ENCODE measurements at regions not wholly inside any gene's neighbourhood (a gene's known extent, or its start where the extent isn't known, plus 50 kb on each side); places are given as distances from the start of the nearest gene placed in this dataset.

DNA sequence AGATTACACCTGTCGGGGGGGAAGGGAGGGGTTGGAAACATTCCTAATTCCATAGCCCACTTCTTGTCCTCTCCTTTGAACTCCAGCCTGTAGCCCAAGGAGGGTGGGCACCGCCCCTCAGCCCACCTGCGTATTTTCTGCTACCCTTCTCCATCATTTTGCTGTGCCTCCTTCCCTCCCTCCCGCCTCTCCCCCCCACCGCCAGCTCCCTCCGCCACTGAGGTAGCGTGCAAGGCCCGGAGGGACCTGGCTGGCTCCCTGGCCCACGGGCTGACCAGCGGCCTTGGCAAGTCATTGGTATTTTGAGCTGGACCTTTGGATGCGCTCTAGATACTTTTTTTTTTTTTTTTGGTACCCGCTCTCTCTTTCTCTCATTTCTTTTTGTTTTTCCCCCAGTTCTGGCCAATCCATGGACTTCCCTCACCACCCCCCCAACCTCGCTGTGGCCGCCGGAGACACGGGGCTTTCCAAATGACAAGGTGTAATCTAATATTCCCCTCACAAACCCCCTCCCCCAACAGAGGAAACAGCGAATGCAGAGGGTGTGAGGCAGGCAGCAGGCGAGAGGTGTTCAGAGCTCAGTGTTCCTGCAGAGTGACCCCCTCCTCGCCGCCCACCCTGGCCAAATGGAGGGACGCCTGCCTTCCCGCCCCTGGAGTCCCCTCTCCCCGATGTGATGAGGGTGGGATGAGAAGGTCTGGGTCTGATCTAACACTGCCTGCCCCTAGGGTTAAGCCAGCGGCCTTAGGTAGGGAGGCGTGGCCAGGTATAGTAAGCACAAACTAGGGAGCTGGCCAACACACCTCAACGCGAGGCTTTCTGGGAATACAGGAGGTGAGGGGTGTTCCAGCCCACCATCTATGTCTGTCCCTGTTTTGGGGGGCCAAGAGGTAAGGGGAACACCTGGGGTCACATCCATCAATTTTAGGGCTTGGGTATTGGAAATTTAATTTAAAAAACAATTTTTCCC, 89.2 kb downstream of the PTPRS start:
- peak; percentile 49 for DNase-seq
- no peak overlapping the region for H3K27ac ChIP-seq (ENCODE audit: insufficient read length, low read depth, low read length)

More for the DNA sequence above, 89.2 kb downstream of the PTPRS start:
- no peak overlapping the region for H3K23ac ChIP-seq (ENCODE audit: insufficient read length, low read depth, low read length)
- no peaks in the 10 kb centered on the region for H3K79me1 ChIP-seq (ENCODE audit: insufficient read depth, low read depth, low read length, poor library complexity, severe bottlenecking)
- H2BK15ac ChIP-seq (ENCODE audit: low read depth, low read length), result no peak overlapping the region
- Mint-ChIP-seq H3K36me3 (ENCODE audit: insufficient read depth in 1 of 3, low read depth in 3 of 3) (peaks cover 35 to 69% (median 47%) of the 10 kb centered on the region in 3 experiments), H3K27me3 (ENCODE audit: low read depth) (no peaks in the 10 kb centered on the region), H3K9me3 (peaks cover 8 to 20% of the 10 kb centered on the region in 2 experiments), H3K4me3 (no peak overlapping the region; a peak in 1 of 5 replicates), H3K4me1 (peaks cover 15 to 38% of the 10 kb centered on the region in 2 experiments), H3K27ac (0 out of 7 replicates have a peak overlapping the region, but pooled peaks of 1 of the 3 experiments have one; percentile 47)
- H2BK5ac ChIP-seq (ENCODE audit: insufficient read length, low read length), result no peak overlapping the region
- no peak overlapping the region for H3K4ac ChIP-seq (ENCODE audit: low read depth, low read length)
- no peak overlapping the region for H4K8ac ChIP-seq (replicated peaks; ENCODE audit: insufficient read length, low read depth, low read length)
- H3K4me1 ChIP-seq (ENCODE audit: insufficient read depth, low read length), result no peaks in the 10 kb centered on the region; the same call in 1 of the 2 replicates
- H2BK20ac ChIP-seq (ENCODE audit: low read depth, low read length, poor library complexity, severe bottlenecking), result no peak overlapping the region
- no peaks in the 10 kb centered on the region for H4K20me1 ChIP-seq (ENCODE audit: control insufficient read depth, insufficient read depth, insufficient read length)
- H4K91ac ChIP-seq (ENCODE audit: insufficient read length, low read depth, low read length), result no peak overlapping the region
- no peak overlapping the region for H2BK12ac ChIP-seq (ENCODE audit: insufficient read length, low read depth, low read length)
- no peak overlapping the region for H3K56ac ChIP-seq (ENCODE audit: insufficient read length, low read depth, low read length)
- H2AK5ac ChIP-seq (ENCODE audit: insufficient read length, low read length), result no peak overlapping the region
- no peak overlapping the region for H2BK120ac ChIP-seq (ENCODE audit: low read depth, low read length, poor library complexity, severe bottlenecking)
- H3K4me2 ChIP-seq (ENCODE audit: insufficient read depth, insufficient read length, low read length), result peak overlapping the region; percentile 19
- H4K5ac ChIP-seq (ENCODE audit: insufficient read length, low read depth, low read length), result no peak overlapping the region
- H3K79me2 ChIP-seq (ENCODE audit: insufficient read depth, low read length), result no peaks in the 10 kb centered on the region
- no peak overlapping the region for H3K14ac ChIP-seq (ENCODE audit: insufficient read depth, low read length)
- no peak overlapping the region for H3T11ph ChIP-seq (ENCODE audit: low read length)
- no CpG with 5 or more reads among the region's 27 CpGs for whole genome bisulfite sequencing (ENCODE audit: extremely low coverage, insufficient read length, low lambda C conversion rate)
- H2AFZ ChIP-seq (ENCODE audit: low read length), result no peak overlapping the region
- H3K18ac ChIP-seq (ENCODE audit: insufficient read length, low read depth, low read length), result peak overlapping the region; percentile 57
- no peaks in the 10 kb centered on the region for H3K9me3 ChIP-seq (ENCODE audit: control insufficient read depth, low read depth, low read length)
- TF ChIP-seq, protein P1, sequence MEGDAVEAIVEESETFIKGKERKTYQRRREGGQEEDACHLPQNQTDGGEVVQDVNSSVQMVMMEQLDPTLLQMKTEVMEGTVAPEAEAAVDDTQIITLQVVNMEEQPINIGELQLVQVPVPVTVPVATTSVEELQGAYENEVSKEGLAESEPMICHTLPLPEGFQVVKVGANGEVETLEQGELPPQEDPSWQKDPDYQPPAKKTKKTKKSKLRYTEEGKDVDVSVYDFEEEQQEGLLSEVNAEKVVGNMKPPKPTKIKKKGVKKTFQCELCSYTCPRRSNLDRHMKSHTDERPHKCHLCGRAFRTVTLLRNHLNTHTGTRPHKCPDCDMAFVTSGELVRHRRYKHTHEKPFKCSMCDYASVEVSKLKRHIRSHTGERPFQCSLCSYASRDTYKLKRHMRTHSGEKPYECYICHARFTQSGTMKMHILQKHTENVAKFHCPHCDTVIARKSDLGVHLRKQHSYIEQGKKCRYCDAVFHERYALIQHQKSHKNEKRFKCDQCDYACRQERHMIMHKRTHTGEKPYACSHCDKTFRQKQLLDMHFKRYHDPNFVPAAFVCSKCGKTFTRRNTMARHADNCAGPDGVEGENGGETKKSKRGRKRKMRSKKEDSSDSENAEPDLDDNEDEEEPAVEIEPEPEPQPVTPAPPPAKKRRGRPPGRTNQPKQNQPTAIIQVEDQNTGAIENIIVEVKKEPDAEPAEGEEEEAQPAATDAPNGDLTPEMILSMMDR (conservative IDR thresholded peaks at IDR 0.05), result no peak
- H3K9ac ChIP-seq (ENCODE audit: extremely low read depth, insufficient read length, low read length), result no peak overlapping the region
- H3K27me3 ChIP-seq (ENCODE audit: insufficient read depth, low read length), result no peaks in the 10 kb centered on the region
- peaks cover 3% of the 10 kb centered on the region for H3K23me2 ChIP-seq (ENCODE audit: insufficient read length, low read depth, low read length, poor library complexity, severe bottlenecking)
